WTC11 (cell line): ENCODE measurements at regions not wholly inside any gene's neighbourhood (a gene's known extent, or its start where the extent isn't known, plus 50 kb on each side); places are given as distances from the start of the nearest gene placed in this dataset.

ENCODE experiments used
- ATAC-seq: fragments of 200-7000 bp; cut with Tn5 transposase; 2 replicates; pipeline ENCODE4 v1.10.0; 2021; ENCODE audit warnings: mild to moderate bottlenecking, moderate library complexity
- CTCF ChIA-PET: fragments of 300-600 bp; sonication (Branson Sonifier 250); formaldehyde crosslinking; loops from one replicate; lab custom pipeline; 2021; ENCODE audit warnings: antibody characterized with exemption; lab: Charles Lee
- POLR2A ChIA-PET: fragments of 350-600 bp; sonication (Branson Sonifier 250); formaldehyde crosslinking; loops from one replicate; lab custom pipeline; 2021; ENCODE audit warnings: antibody characterized with exemption; lab: Charles Lee
- DNase-seq: peaks from one replicate; pipeline ENCODE4 v3.0.0; 2021; ENCODE audit warnings: low spot score
- H3K27ac Mint-ChIP-seq: 2 replicates; pipeline ENCODE4 v1.8.0; 2021; ENCODE audit warnings: mixed read lengths
- H3K27me3 Mint-ChIP-seq: 2 replicates; pipeline ENCODE4 v1.8.0; 2021; ENCODE audit warnings: low read depth, mild to moderate bottlenecking, moderate library complexity, mixed read lengths
- H3K36me3 Mint-ChIP-seq: 2 replicates; pipeline ENCODE4 v1.8.0; 2021; ENCODE audit warnings: mixed read lengths
- H3K4me1 Mint-ChIP-seq: 2 replicates; pipeline ENCODE4 v1.8.0; 2022; ENCODE audit warnings: mixed read lengths
- H3K4me3 Mint-ChIP-seq: 2 replicates; pipeline ENCODE4 v1.8.0; 2021; ENCODE audit warnings: mild to moderate bottlenecking, moderate library complexity, mixed read lengths
- H3K9me3 Mint-ChIP-seq: 2 replicates; pipeline ENCODE4 v1.8.0; 2021; ENCODE audit warnings: mixed read lengths
- ATF2 ChIP-seq: sonication (generic); formaldehyde crosslinking; IDR thresholded peaks from 2 replicates; pipeline ENCODE4 v1.8.1; 2022; ENCODE audit warnings: low read depth, missing genetic modification reagents, borderline replicate concordance
- CREB1 ChIP-seq: sonication (generic); formaldehyde crosslinking; IDR thresholded peaks from 2 replicates; pipeline ENCODE4 v1.8.0; 2023; ENCODE audit warnings: mild to moderate bottlenecking, missing genetic modification reagents
- ETV6 ChIP-seq: sonication (generic); formaldehyde crosslinking; IDR thresholded peaks from 2 replicates; pipeline ENCODE4 v1.8.1; 2022; ENCODE audit warnings: mild to moderate bottlenecking, missing genetic modification reagents
- JAZF1 ChIP-seq: fragments of 250-450 bp; sonication (Bioruptor Pico); IDR thresholded peaks from 2 replicates; pipeline ENCODE4 v1.9.0; 2021; ENCODE audit warnings: moderate library complexity, mild to moderate bottlenecking, inconsistent platforms
- MYBL2 ChIP-seq: sonication (generic); formaldehyde crosslinking; IDR thresholded peaks from 2 replicates; pipeline ENCODE4 v1.8.1; 2023; ENCODE audit warnings: mild to moderate bottlenecking, moderate library complexity, missing genetic modification reagents
- NFATC4 ChIP-seq: fragments of 250-450 bp; sonication (Bioruptor Pico); IDR thresholded peaks from 2 replicates; pipeline ENCODE4 v1.9.0; 2021; ENCODE audit warnings: mild to moderate bottlenecking
- NFYB ChIP-seq: sonication (generic); formaldehyde crosslinking; conservative IDR thresholded peaks from 2 replicates; pipeline ENCODE4 v1.8.0; 2022; ENCODE audit warnings: low read depth, missing genetic modification reagents
- NR2C2 ChIP-seq: sonication (generic); formaldehyde crosslinking; IDR thresholded peaks from 2 replicates; pipeline ENCODE4 v1.8.0; 2022; ENCODE audit warnings: mild to moderate bottlenecking, missing genetic modification reagents
- PRDM15 ChIP-seq: sonication (generic); formaldehyde crosslinking; IDR thresholded peaks from 2 replicates; pipeline ENCODE4 v1.8.0; 2022; ENCODE audit warnings: missing genetic modification reagents
- TP53 ChIP-seq: sonication (generic); formaldehyde crosslinking; IDR thresholded peaks from 2 replicates; pipeline ENCODE4 v1.8.1; 2023; ENCODE audit warnings: mild to moderate bottlenecking, missing genetic modification reagents
- ZNF121 ChIP-seq: sonication (generic); formaldehyde crosslinking; IDR thresholded peaks from 2 replicates; pipeline ENCODE4 v1.8.0; 2023; ENCODE audit warnings: missing genetic modification reagents
- TF ChIP-seq, protein P1 (sequence below): sonication (generic); formaldehyde crosslinking; IDR thresholded peaks from 2 replicates; pipeline ENCODE4 v1.8.0; 2023; ENCODE audit warnings: missing genetic modification reagents, mild to moderate bottlenecking, borderline replicate concordance
- TF ChIP-seq, protein P2 (sequence below): sonication (generic); formaldehyde crosslinking; IDR thresholded peaks from 2 replicates; pipeline ENCODE4 v1.8.0; 2023; ENCODE audit warnings: missing genetic modification reagents
- TF ChIP-seq, protein P3 (sequence below): sonication (generic); formaldehyde crosslinking; IDR thresholded peaks from 2 replicates; pipeline ENCODE4 v1.8.0; 2022; ENCODE audit warnings: mild to moderate bottlenecking, missing genetic modification reagents
- TF ChIP-seq, protein P4 (sequence below): fragments of 250-450 bp; sonication (Bioruptor Pico); IDR thresholded peaks from 2 replicates; pipeline ENCODE4 v1.9.0; 2021; ENCODE audit warnings: mild to moderate bottlenecking, borderline replicate concordance

DNA sequence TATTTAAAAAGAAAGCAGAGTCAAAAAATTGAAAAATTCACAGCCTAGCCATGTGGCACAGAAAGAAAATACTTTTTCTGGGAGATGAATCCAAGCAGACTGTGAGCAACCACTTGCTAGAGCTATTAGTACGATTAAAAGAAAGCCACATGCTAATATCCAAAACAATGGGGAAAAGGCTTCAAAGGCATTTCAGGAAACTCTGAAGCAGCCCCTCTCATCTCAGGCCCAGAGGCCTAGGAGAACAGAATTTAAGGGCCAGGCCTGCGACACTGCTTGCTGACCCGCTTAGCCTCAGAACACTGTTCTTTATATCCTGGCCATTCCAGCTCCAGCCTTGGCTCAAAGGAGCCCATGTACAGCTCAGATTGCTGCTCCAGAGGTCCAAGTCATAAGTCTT lies 1257.0 kb upstream of the CDH18 start:
- no peak for DNase-seq
- POLR2A ChIA-PET = no interaction called here
- no peak overlapping the region for H3K27ac Mint-ChIP-seq
- peak; percentile 80 for ATAC-seq
- H3K36me3 Mint-ChIP-seq = peaks cover 1% of the 10 kb centered on the region; the same call in 1 of the 2 replicates
- peaks cover 22% of the 10 kb centered on the region for H3K4me1 Mint-ChIP-seq
- TF ChIP-seq PRDM15 (CRISPR knock-in tag) (no peak), NR2C2 (no peak), NFATC4 (no peak), JAZF1 (no peak), ATF2 (no peak)
- CTCF ChIA-PET = no interaction called here
- H3K9me3 Mint-ChIP-seq = peaks cover 9% of the 10 kb centered on the region
- H3K27me3 Mint-ChIP-seq = no peaks in the 10 kb centered on the region
- H3K4me3 Mint-ChIP-seq = no peak overlapping the region

DNA sequence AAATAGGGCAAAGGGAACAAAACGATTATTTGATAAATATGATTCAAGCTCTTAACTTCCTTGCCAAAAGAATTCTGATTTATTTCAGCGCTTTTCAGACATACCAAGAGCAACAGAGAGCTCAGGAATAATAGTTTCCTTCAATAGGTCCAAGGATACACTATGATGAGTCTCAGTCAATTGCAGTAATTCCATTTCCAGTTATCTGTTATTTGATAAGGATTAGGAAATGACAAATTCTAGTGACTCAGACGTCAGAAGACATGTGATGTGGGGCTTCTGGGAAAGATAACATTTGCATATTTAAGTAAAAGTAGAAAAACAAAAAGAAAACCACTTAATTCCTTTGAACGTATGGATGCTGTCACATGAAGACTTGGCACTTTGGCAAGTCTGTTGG lies 1250.8 kb upstream of the CDH18 start:
- TF ChIP-seq, protein P1, sequence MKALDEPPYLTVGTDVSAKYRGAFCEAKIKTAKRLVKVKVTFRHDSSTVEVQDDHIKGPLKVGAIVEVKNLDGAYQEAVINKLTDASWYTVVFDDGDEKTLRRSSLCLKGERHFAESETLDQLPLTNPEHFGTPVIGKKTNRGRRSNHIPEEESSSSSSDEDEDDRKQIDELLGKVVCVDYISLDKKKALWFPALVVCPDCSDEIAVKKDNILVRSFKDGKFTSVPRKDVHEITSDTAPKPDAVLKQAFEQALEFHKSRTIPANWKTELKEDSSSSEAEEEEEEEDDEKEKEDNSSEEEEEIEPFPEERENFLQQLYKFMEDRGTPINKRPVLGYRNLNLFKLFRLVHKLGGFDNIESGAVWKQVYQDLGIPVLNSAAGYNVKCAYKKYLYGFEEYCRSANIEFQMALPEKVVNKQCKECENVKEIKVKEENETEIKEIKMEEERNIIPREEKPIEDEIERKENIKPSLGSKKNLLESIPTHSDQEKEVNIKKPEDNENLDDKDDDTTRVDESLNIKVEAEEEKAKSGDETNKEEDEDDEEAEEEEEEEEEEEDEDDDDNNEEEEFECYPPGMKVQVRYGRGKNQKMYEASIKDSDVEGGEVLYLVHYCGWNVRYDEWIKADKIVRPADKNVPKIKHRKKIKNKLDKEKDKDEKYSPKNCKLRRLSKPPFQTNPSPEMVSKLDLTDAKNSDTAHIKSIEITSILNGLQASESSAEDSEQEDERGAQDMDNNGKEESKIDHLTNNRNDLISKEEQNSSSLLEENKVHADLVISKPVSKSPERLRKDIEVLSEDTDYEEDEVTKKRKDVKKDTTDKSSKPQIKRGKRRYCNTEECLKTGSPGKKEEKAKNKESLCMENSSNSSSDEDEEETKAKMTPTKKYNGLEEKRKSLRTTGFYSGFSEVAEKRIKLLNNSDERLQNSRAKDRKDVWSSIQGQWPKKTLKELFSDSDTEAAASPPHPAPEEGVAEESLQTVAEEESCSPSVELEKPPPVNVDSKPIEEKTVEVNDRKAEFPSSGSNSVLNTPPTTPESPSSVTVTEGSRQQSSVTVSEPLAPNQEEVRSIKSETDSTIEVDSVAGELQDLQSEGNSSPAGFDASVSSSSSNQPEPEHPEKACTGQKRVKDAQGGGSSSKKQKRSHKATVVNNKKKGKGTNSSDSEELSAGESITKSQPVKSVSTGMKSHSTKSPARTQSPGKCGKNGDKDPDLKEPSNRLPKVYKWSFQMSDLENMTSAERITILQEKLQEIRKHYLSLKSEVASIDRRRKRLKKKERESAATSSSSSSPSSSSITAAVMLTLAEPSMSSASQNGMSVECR (CRISPR knock-in tag) = no peak
- no peak for TF ChIP-seq ETV6 (CRISPR knock-in tag)
- H3K27ac Mint-ChIP-seq = no peak overlapping the region
- ATAC-seq (no peak), DNase-seq (no peak)
- H3K4me1 Mint-ChIP-seq = no peaks in the 10 kb centered on the region
- ChIA-PET POLR2A (no interaction called here), CTCF (no interaction called here)
- no peaks in the 10 kb centered on the region for H3K9me3 Mint-ChIP-seq
- H3K27me3 Mint-ChIP-seq = no peaks in the 10 kb centered on the region
- H3K36me3 Mint-ChIP-seq = no peaks in the 10 kb centered on the region
- H3K4me3 Mint-ChIP-seq = no peak overlapping the region

DNA sequence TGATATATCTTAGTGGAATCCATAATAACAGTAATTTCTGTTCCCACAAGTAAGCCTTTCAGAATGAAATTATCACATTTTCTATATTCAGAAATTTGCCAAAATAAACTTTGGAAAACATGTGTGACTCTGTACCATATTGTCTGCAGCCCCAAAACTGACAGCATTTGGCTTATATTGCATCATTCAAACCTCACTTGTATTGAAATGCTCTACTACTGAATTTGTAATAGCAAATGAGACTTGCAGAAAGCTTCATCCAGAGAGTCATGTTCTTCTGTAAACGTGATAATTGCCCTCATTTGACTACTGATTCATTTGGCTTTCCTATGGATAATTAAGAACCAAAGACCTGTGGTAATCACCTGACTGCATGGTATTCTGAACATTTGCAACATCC lies 1249.5 kb upstream of the CDH18 start:
- H3K27me3 Mint-ChIP-seq = no peaks in the 10 kb centered on the region
- POLR2A ChIA-PET = no interaction called here
- CTCF ChIA-PET = no interaction called here
- no peak for TF ChIP-seq NR2C2
- H3K36me3 Mint-ChIP-seq = no peaks in the 10 kb centered on the region
- H3K4me3 Mint-ChIP-seq = no peak overlapping the region
- H3K27ac Mint-ChIP-seq = no peak overlapping the region
- peaks cover 3% of the 10 kb centered on the region; the same call in 1 of the 2 replicates for H3K4me1 Mint-ChIP-seq
- DNase-seq = no peak
- ATAC-seq = no peak
- H3K9me3 Mint-ChIP-seq = no peaks in the 10 kb centered on the region

GRCh38 chr5:21236971-21237427 lies 1249.0 kb upstream of the CDH18 start:
- CTCF ChIA-PET = no interaction called here
- ATAC-seq (no peak), DNase-seq (no peak)
- POLR2A ChIA-PET = no interaction called here
- Mint-ChIP-seq H3K4me3 (no peak overlapping the region), H3K4me1 (peaks cover 7% of the 10 kb centered on the region), H3K27ac (no peak overlapping the region), H3K9me3 (no peaks in the 10 kb centered on the region), H3K36me3 (no peaks in the 10 kb centered on the region), H3K27me3 (no peaks in the 10 kb centered on the region)
- TF ChIP-seq, protein P2, sequence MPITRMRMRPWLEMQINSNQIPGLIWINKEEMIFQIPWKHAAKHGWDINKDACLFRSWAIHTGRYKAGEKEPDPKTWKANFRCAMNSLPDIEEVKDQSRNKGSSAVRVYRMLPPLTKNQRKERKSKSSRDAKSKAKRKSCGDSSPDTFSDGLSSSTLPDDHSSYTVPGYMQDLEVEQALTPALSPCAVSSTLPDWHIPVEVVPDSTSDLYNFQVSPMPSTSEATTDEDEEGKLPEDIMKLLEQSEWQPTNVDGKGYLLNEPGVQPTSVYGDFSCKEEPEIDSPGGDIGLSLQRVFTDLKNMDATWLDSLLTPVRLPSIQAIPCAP (CRISPR knock-in tag) = no peak
- TF ChIP-seq NFYB = no peak
- TF ChIP-seq JAZF1 = no peak
- no peak for TF ChIP-seq CREB1 (CRISPR knock-in tag)
- TF ChIP-seq, protein P3, sequence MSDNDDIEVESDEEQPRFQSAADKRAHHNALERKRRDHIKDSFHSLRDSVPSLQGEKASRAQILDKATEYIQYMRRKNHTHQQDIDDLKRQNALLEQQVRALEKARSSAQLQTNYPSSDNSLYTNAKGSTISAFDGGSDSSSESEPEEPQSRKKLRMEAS (CRISPR knock-in tag) = no peak
- no peak for TF ChIP-seq TP53
- TF ChIP-seq MYBL2 (CRISPR knock-in tag) = no peak
- TF ChIP-seq ZNF121 (CRISPR knock-in tag) = no peak
- TF ChIP-seq, protein P4, sequence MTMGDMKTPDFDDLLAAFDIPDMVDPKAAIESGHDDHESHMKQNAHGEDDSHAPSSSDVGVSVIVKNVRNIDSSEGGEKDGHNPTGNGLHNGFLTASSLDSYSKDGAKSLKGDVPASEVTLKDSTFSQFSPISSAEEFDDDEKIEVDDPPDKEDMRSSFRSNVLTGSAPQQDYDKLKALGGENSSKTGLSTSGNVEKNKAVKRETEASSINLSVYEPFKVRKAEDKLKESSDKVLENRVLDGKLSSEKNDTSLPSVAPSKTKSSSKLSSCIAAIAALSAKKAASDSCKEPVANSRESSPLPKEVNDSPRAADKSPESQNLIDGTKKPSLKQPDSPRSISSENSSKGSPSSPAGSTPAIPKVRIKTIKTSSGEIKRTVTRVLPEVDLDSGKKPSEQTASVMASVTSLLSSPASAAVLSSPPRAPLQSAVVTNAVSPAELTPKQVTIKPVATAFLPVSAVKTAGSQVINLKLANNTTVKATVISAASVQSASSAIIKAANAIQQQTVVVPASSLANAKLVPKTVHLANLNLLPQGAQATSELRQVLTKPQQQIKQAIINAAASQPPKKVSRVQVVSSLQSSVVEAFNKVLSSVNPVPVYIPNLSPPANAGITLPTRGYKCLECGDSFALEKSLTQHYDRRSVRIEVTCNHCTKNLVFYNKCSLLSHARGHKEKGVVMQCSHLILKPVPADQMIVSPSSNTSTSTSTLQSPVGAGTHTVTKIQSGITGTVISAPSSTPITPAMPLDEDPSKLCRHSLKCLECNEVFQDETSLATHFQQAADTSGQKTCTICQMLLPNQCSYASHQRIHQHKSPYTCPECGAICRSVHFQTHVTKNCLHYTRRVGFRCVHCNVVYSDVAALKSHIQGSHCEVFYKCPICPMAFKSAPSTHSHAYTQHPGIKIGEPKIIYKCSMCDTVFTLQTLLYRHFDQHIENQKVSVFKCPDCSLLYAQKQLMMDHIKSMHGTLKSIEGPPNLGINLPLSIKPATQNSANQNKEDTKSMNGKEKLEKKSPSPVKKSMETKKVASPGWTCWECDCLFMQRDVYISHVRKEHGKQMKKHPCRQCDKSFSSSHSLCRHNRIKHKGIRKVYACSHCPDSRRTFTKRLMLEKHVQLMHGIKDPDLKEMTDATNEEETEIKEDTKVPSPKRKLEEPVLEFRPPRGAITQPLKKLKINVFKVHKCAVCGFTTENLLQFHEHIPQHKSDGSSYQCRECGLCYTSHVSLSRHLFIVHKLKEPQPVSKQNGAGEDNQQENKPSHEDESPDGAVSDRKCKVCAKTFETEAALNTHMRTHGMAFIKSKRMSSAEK (CRISPR knock-in tag) = no peak
